Activated CD4-positive, alpha-beta T cell treated with anti-CD3 and anti-CD28 coated beads for 4 hours (primary cell): ENCODE measurements at regions not wholly inside any gene's neighbourhood (a gene's known extent, or its start where the extent isn't known, plus 50 kb on each side); places are given as distances from the start of the nearest gene placed in this dataset.

Experiments used
- DNase-seq, 2 donors: peaks; one replicate each; pipeline ENCODE4 v3.0.0-alpha.2; 2020

DNA sequence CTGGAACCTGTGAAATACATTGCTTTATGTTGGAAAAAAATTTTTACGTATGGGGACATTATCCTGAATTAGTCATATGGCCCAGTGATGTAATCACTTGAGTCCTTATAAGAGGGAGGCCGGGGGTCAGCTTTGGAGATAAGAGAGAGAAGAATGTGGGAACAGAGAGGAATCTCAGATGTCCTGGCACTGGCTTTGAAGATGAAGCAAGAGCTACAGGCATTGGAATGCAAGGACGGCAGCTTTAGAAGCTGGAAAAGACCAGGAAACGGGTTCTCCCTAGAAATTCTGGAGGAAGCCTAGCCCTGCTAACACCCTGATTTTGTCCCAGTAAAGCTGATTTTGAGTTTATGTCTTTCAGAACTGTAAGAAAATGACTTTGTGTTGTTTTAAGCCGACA is 1129.9 kb upstream of the GYPC start:
- no peak for DNase-seq

DNA sequence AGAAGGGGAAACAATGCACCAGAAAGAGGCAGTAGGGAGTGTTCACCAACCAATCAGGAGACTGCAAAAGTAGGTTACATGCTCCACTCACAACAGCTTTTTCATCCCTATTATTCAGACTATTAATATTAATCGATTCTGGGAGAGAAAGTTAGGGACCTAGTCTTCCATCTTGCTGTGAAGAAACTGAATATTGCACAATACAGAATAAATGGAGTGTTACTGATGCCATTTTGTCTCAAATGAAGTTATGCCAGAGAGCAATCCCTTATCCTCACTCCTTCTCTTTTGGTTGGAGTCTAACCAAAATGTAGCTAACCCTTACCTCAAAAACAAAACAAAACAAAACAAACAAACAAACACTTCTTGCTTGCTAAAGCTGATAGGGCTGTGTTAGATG is 1120.9 kb upstream of the GYPC start:
- DNase-seq: no peak

DNA sequence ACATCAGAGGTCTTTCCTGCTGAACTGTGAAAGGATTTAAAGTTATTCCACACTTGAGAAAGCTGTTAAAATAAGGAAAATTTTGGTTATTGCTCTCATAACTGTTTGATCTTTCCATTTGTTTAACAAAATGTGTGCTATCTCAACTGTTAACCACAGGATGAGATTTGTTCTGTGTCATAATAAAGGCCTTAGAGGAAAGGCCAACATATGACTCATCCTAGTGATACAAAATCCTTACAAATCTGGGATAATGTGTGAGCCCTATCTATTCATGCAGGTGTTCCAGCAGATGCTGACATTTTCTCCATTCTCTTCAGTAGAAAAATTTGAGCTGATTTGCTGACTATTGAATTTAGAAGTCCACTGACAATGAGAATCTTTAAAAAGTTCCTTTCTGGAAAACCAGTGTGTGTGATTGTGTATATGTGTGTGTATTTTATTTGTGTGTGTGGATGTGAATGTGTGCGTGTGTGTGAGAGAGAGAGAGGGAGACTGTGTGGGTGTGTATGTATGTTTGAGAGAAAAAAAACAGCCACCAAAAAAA is 1111.9 kb upstream of the GYPC start:
- DNase-seq: no peak

DNA sequence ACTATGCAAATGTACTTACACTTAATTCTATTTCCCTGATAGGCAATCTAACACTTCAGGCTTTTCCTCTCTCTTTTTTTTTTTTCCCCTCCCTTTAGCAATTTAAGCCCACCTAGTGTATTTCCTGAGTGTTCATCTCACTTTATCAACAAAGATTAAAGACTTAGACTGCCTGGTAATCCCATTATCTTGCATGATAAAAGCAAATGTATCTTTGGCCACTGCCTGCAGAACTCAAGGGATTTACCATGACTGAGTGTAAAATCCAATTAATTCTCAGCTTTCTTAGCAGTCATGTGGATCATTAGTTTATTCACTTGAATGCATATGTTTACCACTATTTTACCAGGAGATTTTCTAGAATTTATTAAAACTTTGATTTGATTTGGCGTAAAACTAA is 1102.2 kb upstream of the GYPC start:
- DNase-seq: no peak

DNA sequence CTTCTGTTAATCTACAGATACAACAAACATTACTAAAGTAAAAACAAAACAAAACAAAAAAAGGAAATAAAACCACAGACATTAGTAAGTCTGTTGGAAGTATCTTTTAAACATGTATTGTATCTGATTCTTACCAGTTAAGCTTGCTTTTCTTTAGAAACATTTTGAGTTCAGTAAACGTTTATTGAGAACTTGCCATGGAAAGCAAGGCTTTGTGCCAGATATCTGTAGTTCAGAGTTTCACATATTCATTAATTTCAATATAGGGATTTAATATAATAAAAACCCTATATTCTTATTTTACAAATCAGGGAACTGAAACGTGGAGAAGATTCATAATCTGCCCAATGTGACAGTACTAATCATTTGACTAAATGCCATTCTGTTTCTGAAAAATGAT is 1101.0 kb upstream of the GYPC start:
- no peak for DNase-seq

DNA sequence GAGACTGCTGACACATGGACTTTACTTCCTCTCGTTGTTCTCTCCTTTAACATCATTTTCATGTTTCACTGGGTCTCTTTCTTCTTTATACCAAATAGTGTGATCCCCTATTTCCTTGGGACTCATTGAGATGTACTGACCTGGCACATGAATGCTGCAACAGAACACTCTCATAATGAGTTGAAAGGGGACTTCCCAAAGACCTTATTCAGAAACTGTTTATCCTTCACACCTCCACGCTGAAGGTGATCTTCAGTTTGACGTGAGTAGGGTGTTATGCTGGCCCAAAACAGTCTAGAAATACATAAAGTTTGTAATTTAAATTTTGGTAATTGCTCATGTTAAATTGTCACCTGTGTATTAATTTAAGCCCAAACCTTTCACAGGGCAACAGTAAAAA is 1096.8 kb upstream of the GYPC start:
- no peak for DNase-seq

DNA sequence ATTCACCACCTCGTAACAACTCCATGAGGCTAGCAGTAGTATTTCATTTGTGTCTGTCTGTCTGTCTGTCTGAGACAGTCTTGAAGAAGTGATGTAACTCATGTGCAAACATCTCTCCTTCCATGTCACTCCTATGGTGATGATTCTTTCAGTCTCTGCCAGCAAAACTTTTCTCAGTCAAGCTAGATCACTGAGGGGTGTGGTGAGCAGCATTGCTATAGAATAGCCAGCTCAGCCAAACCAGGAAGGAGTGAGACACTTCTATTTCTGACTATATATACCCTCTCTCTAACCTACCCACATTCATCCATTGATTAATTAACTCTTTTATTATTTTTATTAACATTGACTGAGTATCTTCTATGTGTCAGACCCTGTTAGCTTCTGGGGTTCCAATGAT is 1095.1 kb upstream of the GYPC start:
- DNase-seq: no peak

DNA sequence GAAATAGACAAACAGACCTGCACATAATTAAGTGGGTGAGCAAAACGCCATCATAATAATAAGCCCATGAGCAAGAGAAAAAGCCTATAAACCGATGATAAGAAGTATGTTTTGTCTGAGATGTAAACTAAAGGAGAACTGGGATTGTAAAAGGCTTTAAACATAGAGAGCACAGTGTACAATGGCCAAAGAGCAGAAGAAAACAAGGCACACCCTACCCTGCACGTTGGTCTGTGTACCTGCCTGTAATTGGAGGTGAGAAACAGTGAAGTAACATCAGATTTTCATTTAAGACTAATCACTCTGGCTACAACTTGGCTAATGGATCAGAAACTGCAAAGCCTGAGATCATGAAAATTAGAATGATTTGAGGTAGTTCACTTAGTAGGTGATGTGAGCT is 1094.7 kb upstream of the GYPC start:
- no peak for DNase-seq

DNA sequence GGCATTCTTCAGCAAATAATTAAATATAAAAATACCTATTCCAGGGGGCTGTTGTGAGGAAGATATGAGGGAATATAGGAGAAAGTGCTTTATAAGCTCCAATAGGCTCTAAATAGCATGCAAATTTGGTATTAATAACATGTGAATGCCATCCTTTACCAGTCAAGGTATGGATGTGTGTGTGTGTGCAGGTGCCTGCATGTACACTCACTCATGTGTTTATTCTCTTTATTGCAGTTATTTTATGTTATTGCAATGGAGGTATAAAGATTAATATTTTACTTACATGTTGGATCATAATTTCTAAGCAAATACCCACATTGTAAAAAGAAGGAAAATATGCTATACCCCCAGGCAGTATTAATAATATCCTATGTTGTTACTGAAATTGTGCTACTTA is 1093.0 kb upstream of the GYPC start:
- DNase-seq: no peak

DNA sequence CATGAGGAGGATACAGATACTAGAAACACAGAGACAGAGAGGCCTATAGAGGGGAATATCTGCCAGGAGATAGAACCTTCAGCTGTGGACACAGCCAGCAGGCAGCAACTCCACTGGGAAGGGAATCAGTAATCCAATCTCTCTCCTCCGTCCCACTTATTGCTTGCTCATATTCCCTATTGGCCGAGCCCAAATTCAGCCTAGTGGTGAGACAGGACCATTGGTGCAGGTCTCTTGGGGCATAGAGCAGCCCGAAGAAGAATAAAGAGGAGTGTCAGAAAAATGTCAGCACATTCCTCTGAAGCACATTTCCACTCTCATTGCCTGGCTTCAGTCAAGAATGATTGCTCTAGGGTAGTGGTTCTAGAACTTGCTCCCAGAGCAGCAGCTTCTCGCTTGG is 1091.5 kb upstream of the GYPC start:
- no peak for DNase-seq

DNA sequence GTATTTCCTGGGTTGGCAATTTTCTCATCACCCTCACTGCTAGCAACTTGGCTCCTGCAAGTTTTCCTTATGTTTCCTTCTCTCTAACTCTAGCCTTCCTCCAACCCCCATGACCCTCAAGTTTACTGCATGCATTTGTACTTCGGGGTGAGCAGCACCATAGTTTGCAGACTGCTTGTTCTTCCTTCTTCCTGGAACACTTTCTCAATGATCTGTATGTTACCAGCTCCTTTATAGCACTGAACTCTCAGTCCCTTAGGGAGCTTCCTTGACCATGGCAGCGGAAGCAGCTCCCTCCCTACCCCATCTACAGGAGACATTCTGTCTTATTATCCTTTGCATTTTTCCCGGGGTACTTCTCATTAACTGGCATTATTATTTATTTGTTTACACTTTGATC is 1089.5 kb upstream of the GYPC start:
- DNase-seq: no peak

DNA sequence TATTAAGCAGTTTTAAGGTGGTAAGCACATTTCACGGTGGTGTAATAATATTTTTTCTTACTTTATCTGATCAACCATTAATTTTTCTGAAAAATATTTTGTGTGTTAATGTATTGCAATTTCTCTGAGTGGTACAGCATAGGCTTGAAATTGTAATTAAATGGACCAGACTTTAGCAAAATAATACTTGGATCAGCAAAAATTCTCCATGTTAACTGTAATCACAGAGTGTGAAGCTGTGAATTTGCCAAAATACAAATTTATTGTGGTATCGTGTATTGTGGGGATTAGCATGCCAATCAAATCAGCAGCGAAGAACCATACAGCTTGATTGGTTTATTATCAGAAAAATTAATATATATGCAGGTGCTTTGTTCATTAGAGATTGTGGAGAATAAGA is 1088.9 kb upstream of the GYPC start:
- no peak for DNase-seq

DNA sequence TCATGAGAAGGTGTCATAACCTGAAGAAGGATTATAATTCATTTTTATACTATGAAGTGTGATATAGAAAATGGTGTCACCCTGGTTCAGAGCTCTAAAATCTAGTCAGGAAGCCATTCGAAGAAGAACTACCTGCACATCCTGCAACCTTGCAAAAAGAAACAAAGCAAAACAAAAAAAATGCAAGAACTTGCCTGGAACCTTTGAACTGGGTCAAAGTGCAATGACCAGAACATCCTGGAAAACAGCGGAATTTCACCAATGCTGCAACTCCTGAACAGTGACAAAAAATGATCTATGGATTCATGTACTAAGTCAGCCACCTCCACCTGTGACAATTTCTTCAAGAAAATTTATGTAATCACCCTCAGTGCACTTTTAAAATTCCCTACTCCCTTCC is 1083.3 kb upstream of the GYPC start:
- DNase-seq: no peak

DNA sequence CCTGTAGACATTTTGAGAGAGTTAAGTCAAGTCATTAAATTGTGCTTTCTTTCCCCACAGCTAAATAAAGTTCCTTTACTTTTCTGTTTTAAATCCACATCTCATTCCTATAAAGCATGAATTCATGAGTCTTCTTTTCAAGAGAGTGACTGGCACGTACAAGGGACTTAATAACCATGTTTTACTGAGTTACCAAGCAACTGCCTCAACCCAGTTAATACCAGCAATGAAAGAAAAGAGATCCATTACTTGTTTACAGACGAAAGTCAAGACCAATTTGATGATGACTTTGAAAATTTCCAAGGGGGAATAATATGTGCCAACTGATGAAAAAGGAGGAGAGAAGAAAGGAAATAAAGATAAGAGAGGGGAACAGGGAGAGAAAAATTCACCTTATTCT is 1082.5 kb upstream of the GYPC start:
- no peak for DNase-seq

DNA sequence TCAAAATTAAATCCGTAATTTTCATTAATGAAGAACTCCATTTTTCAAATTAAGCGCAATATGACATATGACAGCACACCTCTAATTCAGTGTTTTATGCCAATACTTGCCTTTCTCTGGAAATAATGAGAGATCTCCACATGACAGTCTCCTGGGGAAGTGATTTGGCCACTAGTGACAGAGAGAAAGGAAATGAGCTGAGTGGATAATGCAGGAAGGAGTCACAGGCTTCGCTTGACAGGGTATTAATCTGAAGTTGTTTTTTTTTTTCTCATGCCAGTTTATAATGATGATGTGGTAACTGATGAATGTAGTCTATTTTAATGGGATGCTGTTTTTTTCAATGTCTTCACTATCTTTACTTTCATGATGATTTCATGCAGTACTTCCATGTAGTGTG is 1079.4 kb upstream of the GYPC start:
- DNase-seq: no peak

DNA sequence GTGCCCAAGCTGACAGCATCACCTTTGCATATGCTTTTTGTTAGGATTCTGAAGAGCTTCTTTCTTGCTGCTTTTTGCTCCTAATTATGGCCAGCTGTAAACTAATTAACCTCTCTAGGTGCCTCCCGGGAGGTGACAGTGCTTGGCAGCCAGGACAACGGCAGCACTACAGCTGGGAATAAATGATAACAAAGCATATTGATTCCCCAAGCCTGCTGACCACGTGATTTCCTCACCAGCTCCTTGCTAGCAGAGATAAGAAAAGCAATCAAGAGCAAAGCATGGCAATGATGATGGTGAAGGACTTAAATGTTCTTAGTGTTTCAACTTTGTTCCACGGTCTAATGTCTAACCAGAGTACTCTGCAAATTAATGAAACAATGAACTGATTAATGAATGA is 1074.4 kb upstream of the GYPC start:
- DNase-seq: no peak

DNA sequence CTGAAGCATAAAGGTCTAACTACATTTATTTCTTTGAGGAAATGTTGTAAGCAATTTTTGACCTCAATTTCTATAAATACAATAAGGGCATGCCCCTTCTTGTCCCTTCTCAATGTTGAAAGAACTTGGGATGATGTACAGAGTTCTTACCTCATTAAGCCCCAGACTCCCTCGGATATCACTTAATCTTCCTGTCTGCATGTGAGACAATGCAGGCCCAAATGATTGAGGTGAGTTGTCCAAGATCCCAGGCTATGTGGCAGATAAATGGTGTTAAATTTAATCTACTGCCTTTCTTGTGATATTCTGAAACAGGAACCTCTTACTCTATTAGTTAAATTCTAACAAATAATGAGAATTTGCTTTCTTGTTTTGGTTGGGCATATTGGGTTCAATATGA is 1073.4 kb upstream of the GYPC start:
- DNase-seq: no peak

DNA sequence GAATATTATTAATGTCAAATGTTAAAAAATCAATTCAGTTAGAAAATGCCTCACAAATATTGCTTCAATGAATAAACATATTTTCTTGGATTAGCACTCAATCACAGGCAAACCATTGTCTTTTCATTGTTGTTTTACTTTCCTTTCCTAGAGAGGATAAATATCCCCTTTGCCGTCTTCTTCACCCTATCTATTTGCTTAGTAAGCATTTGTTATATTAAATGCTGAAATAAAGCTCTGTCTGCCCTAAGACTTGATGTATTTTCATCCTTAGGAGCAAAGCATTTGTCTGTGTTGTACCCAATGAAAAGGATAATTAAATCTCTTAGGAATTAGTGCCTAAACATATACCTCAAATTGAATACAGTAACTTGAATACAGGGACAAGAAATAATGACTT is 1071.2 kb upstream of the GYPC start:
- no peak for DNase-seq

DNA sequence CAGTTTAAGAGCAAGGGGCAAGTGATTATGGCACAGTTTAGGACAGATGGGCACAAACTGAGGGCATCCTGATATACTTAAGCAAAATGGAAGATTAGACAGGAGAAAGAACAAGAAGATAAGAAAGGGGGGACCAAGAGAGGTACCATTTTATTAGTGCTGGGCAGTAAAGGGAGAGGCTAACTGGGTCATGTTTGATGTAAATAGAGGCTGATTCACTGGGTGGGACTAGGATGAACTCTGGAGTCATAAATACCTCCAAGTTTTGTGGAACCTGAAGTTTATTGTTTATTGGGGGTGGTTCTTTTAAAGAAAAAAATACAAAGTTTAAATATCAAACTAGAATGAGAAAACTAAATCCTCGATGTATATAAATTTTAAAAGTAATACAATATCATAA is 1067.2 kb upstream of the GYPC start:
- DNase-seq: no peak

DNA sequence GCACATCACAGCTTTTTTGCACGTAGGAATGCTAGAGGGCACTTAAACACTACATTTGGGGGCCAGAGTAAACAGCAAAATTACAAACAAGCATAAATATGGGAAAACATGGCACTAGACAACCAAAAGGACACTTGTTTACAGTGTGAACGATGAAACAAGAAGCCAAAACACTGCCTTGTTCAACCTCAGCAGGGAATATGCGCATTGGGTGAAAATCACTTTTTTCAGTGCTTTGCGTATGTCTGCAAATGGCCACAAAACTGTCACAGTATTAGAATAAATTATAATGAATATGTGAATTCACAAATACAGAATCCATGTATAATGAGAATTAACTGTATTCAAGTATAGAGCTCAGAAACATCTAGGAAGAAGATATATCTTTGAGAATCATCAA is 1064.0 kb upstream of the GYPC start:
- DNase-seq: no peak

DNA sequence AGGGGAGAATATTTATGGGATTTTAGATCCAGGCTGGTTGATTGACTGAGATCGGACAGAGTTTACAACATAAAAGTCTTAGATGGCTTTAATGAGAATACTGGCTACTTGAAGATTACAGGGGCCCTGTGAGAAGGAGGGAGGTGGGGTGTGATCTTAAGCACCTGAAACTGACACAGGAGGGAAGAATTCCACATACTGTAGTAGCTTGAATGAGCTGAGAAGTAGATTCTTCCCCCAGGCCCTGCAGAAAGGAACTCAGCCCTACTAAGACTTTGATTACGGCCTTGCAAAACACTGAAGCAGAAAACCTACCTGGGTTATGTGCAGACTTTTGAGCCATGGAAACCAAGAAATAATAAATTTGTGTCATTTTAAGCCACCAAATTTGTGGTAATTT is 1062.9 kb upstream of the GYPC start:
- no peak for DNase-seq

DNA sequence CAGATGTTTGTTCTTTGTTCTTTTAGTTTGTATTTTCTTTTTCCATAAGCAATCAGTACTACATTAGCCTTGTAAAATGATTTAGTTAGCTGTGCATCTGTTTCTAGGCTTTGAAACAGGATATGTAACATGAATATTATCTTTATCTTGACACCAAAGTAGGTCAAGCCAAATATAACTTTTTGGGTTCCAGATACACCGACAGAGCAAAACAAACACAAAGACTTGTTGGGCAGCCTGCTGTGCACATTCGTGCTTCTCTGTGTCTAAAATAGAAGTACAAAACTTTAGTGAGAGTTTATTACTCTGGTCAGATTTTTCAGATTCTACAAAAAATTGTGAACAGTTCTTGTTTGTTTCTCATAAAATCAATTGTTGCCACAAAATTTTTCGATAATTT is 1059.3 kb upstream of the GYPC start:
- no peak for DNase-seq

DNA sequence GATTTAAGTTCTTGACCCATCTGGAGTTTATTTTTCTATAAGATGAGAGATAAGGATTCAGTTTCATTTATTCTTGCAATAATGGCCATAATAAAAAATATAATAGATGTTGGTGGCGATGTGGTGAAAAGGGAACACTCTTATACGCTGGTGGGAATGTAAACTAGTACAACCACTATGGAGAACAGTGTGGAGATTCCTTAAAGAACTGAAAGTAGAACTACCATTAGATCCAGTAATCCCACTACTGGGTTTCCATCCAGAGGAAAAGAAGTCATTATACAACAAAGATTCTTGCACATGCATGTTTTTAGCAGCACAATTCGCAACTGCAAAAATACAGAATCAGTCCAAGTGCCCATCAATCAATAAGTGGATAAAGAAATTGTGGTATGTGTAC is 1040.5 kb upstream of the GYPC start:
- no peak for DNase-seq

DNA sequence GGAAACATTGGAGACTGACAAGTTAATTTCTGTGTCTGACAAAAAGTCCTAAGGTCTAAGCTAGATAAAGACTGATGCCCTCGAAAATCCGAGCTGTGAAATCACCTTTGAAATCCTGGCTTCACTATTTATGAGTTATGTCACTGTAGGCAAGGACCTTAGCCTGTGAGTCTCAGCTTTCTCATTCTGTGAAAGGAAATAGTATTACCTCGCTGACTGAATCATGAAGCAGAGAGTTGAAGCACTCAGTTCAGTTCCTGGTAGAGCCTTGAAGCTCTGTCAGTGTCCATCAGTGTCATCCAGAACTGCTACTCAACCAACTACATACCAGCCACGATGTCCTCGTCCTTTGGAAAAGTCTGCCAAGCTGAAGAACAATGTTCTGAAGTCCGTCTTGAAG is 1025.6 kb upstream of the GYPC start:
- DNase-seq: no peak

DNA sequence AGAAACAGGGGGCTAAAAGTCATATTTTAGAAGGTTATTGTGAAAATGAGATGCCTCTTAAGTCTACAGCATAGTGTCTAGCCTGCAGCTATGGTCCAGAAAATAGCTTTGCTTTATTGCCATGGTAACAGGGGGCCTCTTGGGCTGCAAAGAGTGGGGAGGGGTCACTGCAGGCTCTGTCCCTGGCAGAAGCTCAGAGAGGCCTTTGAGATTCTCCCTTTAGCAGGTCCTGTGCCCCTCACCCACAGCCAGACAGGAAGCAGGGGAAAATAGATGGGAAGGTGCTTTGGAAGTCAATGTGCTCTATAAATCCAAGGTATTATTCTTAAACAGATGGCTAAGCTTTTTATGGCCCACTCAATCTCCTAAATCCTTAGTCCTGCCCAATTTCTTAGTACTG is 1021.3 kb upstream of the GYPC start:
- no peak for DNase-seq

DNA sequence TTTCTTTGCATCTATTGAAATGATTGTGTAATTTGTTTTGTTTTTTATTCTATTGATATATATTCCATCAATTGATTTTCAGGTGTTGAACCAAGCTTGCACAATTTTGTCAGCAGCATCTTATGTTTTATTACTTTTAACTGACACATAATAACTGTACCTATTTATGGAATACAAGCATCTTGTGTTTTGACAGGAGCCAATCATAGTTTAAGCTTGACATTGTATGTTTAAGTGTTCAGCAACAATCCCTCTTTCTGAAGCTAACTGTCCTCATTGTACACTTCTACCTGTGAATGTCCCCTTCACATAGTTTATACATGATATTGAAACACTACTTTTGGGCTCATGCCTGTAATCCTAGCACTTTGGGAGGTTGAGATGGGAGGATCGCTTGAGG is 1017.6 kb upstream of the GYPC start:
- DNase-seq: no peak
